Endothelial cell of umbilical vein (primary cell): ENCODE measurements at regions not wholly inside any gene's neighbourhood (a gene's known extent, or its start where the extent isn't known, plus 50 kb on each side); places are given as distances from the start of the nearest gene placed in this dataset.

ENCODE experiments used
- BruUV-seq: library from RNA; stranded (reverse); fragments of 400-500 nt; replicated peaks from 2 replicates; lab custom pipeline; 2021; lab: Mats Ljungman, UMichigan
- CTCF ChIA-PET: fragments of 300-600, 350-600 bp; sonication (Branson Sonifier 250); formaldehyde crosslinking; loops from one replicate; lab custom pipeline; 2021; ENCODE audit warnings: antibody characterized with exemption, inconsistent platforms; lab: Charles Lee
- POLR2A ChIA-PET: fragments of 300-600, 350-600 bp; sonication (Branson Sonifier 250); formaldehyde crosslinking; loops from one replicate; lab custom pipeline; 2021; ENCODE audit warnings: antibody characterized with exemption, inconsistent platforms; lab: Charles Lee
- DNase-seq: peaks from one replicate; pipeline ENCODE4 v3.0.0-alpha.2; 2011; ENCODE audit warnings: low read depth, low spot score
- FAIRE-seq: peaks from 2 replicates; lab custom pipeline; 2011; peaks lifted over from hg19 to GRCh38; lab: Jason Lieb, UNC
- H2AFZ ChIP-seq: 2 replicates; pipeline ENCODE4 v1.6.0; 2012; ENCODE audit warnings: low read depth, low read length, control low read depth, inconsistent platforms
- H3K27ac ChIP-seq: 2 replicates; pipeline ENCODE4 v1.5.1; 2011; ENCODE audit warnings: low read depth, mild to moderate bottlenecking, control low read depth, low read length, moderate library complexity; ENCODE audit not compliant: insufficient read depth
- H3K27me3 ChIP-seq, 2 experiments: 2 replicates each; pipeline versions ENCODE4 v1.6.0 to v1.6.1; 2011; ENCODE audit warnings: low read length in 2 of 2, mixed read lengths in 1 of 2; ENCODE audit not compliant: control insufficient read depth in 2 of 2, insufficient read depth in 2 of 2
- H3K36me3 ChIP-seq, 2 experiments: 2 replicates in 1 of 2; 3 replicates in 1 of 2; pipeline ENCODE4 v1.5.1; 2011; ENCODE audit warnings: low read length in 2 of 2, mild to moderate bottlenecking in 1 of 2, moderate library complexity in 1 of 2; ENCODE audit not compliant: control insufficient read depth in 2 of 2, insufficient read depth in 2 of 2; ENCODE audit errors: extremely low read depth in 1 of 2
- H3K4me1 ChIP-seq: 3 replicates; pipeline ENCODE4 v1.5.1; 2011; ENCODE audit warnings: mild to moderate bottlenecking, low read length; ENCODE audit not compliant: control insufficient read depth, insufficient read depth; ENCODE audit errors: extremely low read depth
- H3K4me2 ChIP-seq: 2 replicates; pipeline ENCODE4 v1.6.1; 2011; ENCODE audit warnings: low read length, control low read depth, mixed read lengths; ENCODE audit not compliant: insufficient read depth
- H3K4me3 ChIP-seq, 3 experiments: fragments of 200-600 bp in 1 of 3; sonication (generic), shearing (Covaris generic) in 1 of 3; replicated peaks in 1 of 3; 2 replicates each; pipeline ENCODE4 v1.5.1; 2011 to 2016; ENCODE audit warnings: control low read depth in 3 of 3, low read length in 3 of 3, mild to moderate bottlenecking in 2 of 3, inconsistent platforms in 1 of 3, low read depth in 1 of 3, moderate library complexity in 1 of 3; ENCODE audit not compliant: insufficient read depth in 1 of 3
- H3K79me2 ChIP-seq: 2 replicates; pipeline ENCODE4 v1.6.0; 2012; ENCODE audit warnings: low read length, inconsistent platforms; ENCODE audit not compliant: control insufficient read depth, insufficient read depth
- H3K9ac ChIP-seq: replicated peaks from 2 replicates; pipeline ENCODE3; 2011; ENCODE audit warnings: low read length, control low read depth; ENCODE audit not compliant: insufficient read depth; ENCODE audit errors: extremely low read depth
- H3K9me1 ChIP-seq: replicated peaks from 3 replicates; pipeline ENCODE4 v1.6.0; 2011; ENCODE audit warnings: mild to moderate bottlenecking, low read length; ENCODE audit not compliant: control insufficient read depth, insufficient read depth; ENCODE audit errors: extremely low read depth
- H3K9me3 ChIP-seq: replicated peaks from 2 replicates; pipeline ENCODE4 v1.5.1; 2012; ENCODE audit warnings: low read length, inconsistent platforms; ENCODE audit not compliant: control insufficient read depth, insufficient read depth
- H4K20me1 ChIP-seq: replicated peaks from 2 replicates; pipeline ENCODE3; 2011; ENCODE audit warnings: mild to moderate bottlenecking, low read length; ENCODE audit not compliant: control insufficient read depth, insufficient read depth; ENCODE audit errors: extremely low read depth
- CTCF ChIP-seq, 2 donors: IDR thresholded peaks; 1 replicate in 1 of 2; 2 replicates in 1 of 2; pipeline ENCODE4 v1.5.1; 2011; ENCODE audit warnings: low read length in 2 of 2, mild to moderate bottlenecking in 2 of 2, moderate library complexity in 2 of 2, control low read depth in 1 of 2, inconsistent platforms in 1 of 2, low read depth in 1 of 2; ENCODE audit not compliant: insufficient read depth in 1 of 2; ENCODE audit errors: extremely low read depth in 1 of 2
- EZH2 ChIP-seq: IDR thresholded peaks from 2 replicates; pipeline ENCODE4 v1.6.1; 2012; ENCODE audit warnings: borderline replicate concordance, low read depth, mild to moderate bottlenecking, moderate library complexity, low read length, inconsistent platforms; ENCODE audit not compliant: severe bottlenecking
- FOS ChIP-seq: IDR thresholded peaks from 2 replicates; pipeline ENCODE4 v1.6.1; 2011; ENCODE audit warnings: mild to moderate bottlenecking, low read length, moderate library complexity, borderline replicate concordance; ENCODE audit not compliant: insufficient read depth
- GATA2 ChIP-seq: IDR thresholded peaks from 2 replicates; pipeline ENCODE4 v1.7.0; 2011; ENCODE audit warnings: low read depth, mild to moderate bottlenecking, moderate library complexity, mixed read lengths, low read length; ENCODE audit not compliant: insufficient read length, insufficient read depth
- JUN ChIP-seq: IDR thresholded peaks from 2 replicates; pipeline ENCODE4 v1.6.1; 2011; ENCODE audit warnings: borderline replicate concordance, low read depth; ENCODE audit not compliant: insufficient read length, insufficient read depth
- MAX ChIP-seq: IDR thresholded peaks from 2 replicates; pipeline ENCODE4 v1.6.1; 2011; ENCODE audit not compliant: insufficient read depth, insufficient read length
- MYC ChIP-seq: IDR thresholded peaks from one replicate; pipeline ENCODE4 v1.6.1; 2011; ENCODE audit warnings: mild to moderate bottlenecking, low read depth, low read length
- POLR2A ChIP-seq: IDR thresholded peaks from 2 replicates; pipeline ENCODE4 v1.6.1; 2012; ENCODE audit warnings: low read depth, mild to moderate bottlenecking, control low read depth, low read length
- POLR2AphosphoS5 ChIP-seq: IDR thresholded peaks from 2 replicates; pipeline ENCODE4 v1.6.1; 2012; ENCODE audit warnings: low read depth, mild to moderate bottlenecking, control low read depth, low read length, moderate library complexity; ENCODE audit not compliant: insufficient read depth
- dilution Hi-C: fragments of 300-500 bp; cut with MboI; formaldehyde crosslinking; loops from one replicate; pipeline ENCODE4 v1.15.0; 2019; ENCODE audit warnings: low sequenced_read_pairs; ENCODE audit not compliant: extremely low pct_ligation_motif_present
- intact Hi-C: fragments of 100-400 bp; cut with micrococcal nuclease; formaldehyde crosslinking; loops from one replicate; pipeline ENCODE4 v1.10.0; 2022

DNA sequence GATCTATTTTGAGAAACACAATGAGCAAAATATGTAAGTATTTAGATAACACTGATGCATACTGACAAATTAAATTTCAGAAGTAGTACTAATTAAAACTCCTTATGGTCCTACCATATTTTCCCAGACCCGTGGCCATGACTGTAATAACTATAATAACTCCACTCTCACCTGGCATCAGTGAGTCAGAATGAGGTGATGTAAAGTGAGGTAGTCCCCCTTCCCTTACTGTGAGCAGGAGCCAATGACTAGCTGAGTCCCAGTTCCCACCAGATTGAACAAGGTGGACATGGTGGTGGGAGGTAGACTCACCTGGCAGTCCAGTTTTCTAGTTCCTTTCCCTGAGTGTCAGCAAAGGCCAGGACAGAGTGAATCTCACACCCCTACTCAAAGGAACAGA, 630.5 kb upstream of the IGFBP3 start:
- H3K27me3 ChIP-seq = no peaks in the 10 kb centered on the region
- no peaks in the 10 kb centered on the region for H3K79me2 ChIP-seq
- no peaks in the 10 kb centered on the region for H3K36me3 ChIP-seq
- dilution Hi-C loops (no loop called here), intact Hi-C loops (no loop called here)
- no peak overlapping the region for H3K4me2 ChIP-seq
- FAIRE-seq = no peak
- no peak for DNase-seq
- H2AFZ ChIP-seq = no peak overlapping the region
- no peaks in the 10 kb centered on the region for H3K9me3 ChIP-seq
- no peak overlapping the region for H3K27ac ChIP-seq
- H4K20me1 ChIP-seq = no peaks in the 10 kb centered on the region
- no peaks in the 10 kb centered on the region for H3K4me1 ChIP-seq
- ChIA-PET CTCF (no interaction called here), POLR2A (no interaction called here)
- H3K9me1 ChIP-seq = no peaks in the 10 kb centered on the region
- no peak overlapping the region for H3K9ac ChIP-seq
- no peak for TF ChIP-seq MAX
- no peak for TF ChIP-seq POLR2A
- TF ChIP-seq FOS = no peak
- no peak for TF ChIP-seq EZH2
- TF ChIP-seq GATA2 = no peak
- TF ChIP-seq JUN = no peak
- TF ChIP-seq CTCF (IDR thresholded peaks at IDR 0.05; ENCODE audit: extremely low read depth in 1 of 2, insufficient read depth in 1 of 2, low read depth in 1 of 2, low read length in 2 of 2) = no peak
- no peak for TF ChIP-seq POLR2AphosphoS5
- TF ChIP-seq MYC = no peak
- no TSS peak for BruUV-seq
- H3K4me3 ChIP-seq = no peak overlapping the region
